ENCODE measurements at regions not wholly inside any gene's neighbourhood (a gene's known extent, or its start where the extent isn't known, plus 50 kb on each side); places are given as distances from the start of the nearest gene placed in this dataset.

GRCh38 chr13:23504180-23504579, 66.0 kb upstream of the TNFRSF19 start:
- Histone ChIP-seq H3K27me3 (ENCODE audit: insufficient read depth, low read length) (no peaks in the 10 kb centered on the region), H2AFZ (ENCODE audit: low read length) (no peak overlapping the region), H3K4me1 (ENCODE audit: insufficient read depth, low read length) (peaks cover 50% of the 10 kb centered on the region), H4K20me1 (ENCODE audit: insufficient read depth, low read length) (no peaks in the 10 kb centered on the region), H3K79me2 (ENCODE audit: insufficient read depth, low read length) (no peaks in the 10 kb centered on the region), H3K9me3 (ENCODE audit: low read depth, low read length) (no peaks in the 10 kb centered on the region), H3K4me3 (ENCODE audit: insufficient read depth, low read length) (no peak overlapping the region), H3K36me3 (ENCODE audit: insufficient read depth, low read length) (no peaks in the 10 kb centered on the region), H3K27ac (ENCODE audit: low read depth, low read length) (peak overlapping the region; percentile 80), H3K4me2 (ENCODE audit: insufficient read depth, low read length) (peak overlapping the region; percentile 64)
- peak; percentile 5 for DNase-seq (ENCODE audit: insufficient read length, low spot score, missing footprints)
- no peak for TF ChIP-seq CTCF (IDR thresholded peaks at IDR 0.05; ENCODE audit: extremely low read depth, low read depth, low read length)

GRCh38 chr13:23505007-23505406, 65.2 kb upstream of the TNFRSF19 start:
- H4K20me1 ChIP-seq (ENCODE audit: insufficient read depth, low read length), result no peaks in the 10 kb centered on the region
- no peak for TF ChIP-seq CTCF (IDR thresholded peaks at IDR 0.05; ENCODE audit: extremely low read depth, low read depth, low read length)
- H2AFZ ChIP-seq (ENCODE audit: low read length), result peak overlapping the region; percentile 60
- DNase-seq (ENCODE audit: insufficient read length, low spot score, missing footprints), result peak; percentile 57
- H3K9me3 ChIP-seq (ENCODE audit: low read depth, low read length), result no peaks in the 10 kb centered on the region
- H3K27me3 ChIP-seq (ENCODE audit: insufficient read depth, low read length), result no peaks in the 10 kb centered on the region
- peak overlapping the region; percentile 21 for H3K4me3 ChIP-seq (ENCODE audit: insufficient read depth, low read length)
- no peaks in the 10 kb centered on the region for H3K36me3 ChIP-seq (ENCODE audit: insufficient read depth, low read length)
- peak overlapping the region; percentile 80 for H3K27ac ChIP-seq (ENCODE audit: low read depth, low read length)
- no peaks in the 10 kb centered on the region for H3K79me2 ChIP-seq (ENCODE audit: insufficient read depth, low read length)
- peaks cover 54% of the 10 kb centered on the region for H3K4me1 ChIP-seq (ENCODE audit: insufficient read depth, low read length)
- H3K4me2 ChIP-seq (ENCODE audit: insufficient read depth, low read length), result peak overlapping the region; percentile 64

- H3K4me3 ChIP-seq (ENCODE audit: insufficient read depth, low read length), result no peak overlapping the region
- no peak for TF ChIP-seq CTCF (IDR thresholded peaks at IDR 0.05; ENCODE audit: extremely low read depth, low read depth, low read length)
- no peaks in the 10 kb centered on the region for H4K20me1 ChIP-seq (ENCODE audit: insufficient read depth, low read length)
- H3K4me1 ChIP-seq (ENCODE audit: insufficient read depth, low read length), result peaks cover 56% of the 10 kb centered on the region
- no peaks in the 10 kb centered on the region for H3K27me3 ChIP-seq (ENCODE audit: insufficient read depth, low read length)
- peak; percentile 77 for DNase-seq (ENCODE audit: insufficient read length, low spot score, missing footprints)
- H3K36me3 ChIP-seq (ENCODE audit: insufficient read depth, low read length), result no peaks in the 10 kb centered on the region
- peak overlapping the region; percentile 80 for H3K27ac ChIP-seq (ENCODE audit: low read depth, low read length)
- H3K79me2 ChIP-seq (ENCODE audit: insufficient read depth, low read length), result no peaks in the 10 kb centered on the region
- H3K4me2 ChIP-seq (ENCODE audit: insufficient read depth, low read length), result peak overlapping the region; percentile 17
- peak overlapping the region; percentile 52 for H2AFZ ChIP-seq (ENCODE audit: low read length)
- H3K9me3 ChIP-seq (ENCODE audit: low read depth, low read length), result no peaks in the 10 kb centered on the region
Observed at GRCh38 chr13:23506071-23506806, 64.0 kb upstream of the TNFRSF19 start.

- Histone ChIP-seq H3K79me2 (ENCODE audit: insufficient read depth, low read length) (no peaks in the 10 kb centered on the region), H3K4me1 (ENCODE audit: insufficient read depth, low read length) (peaks cover 54% of the 10 kb centered on the region), H2AFZ (ENCODE audit: low read length) (no peak overlapping the region), H3K27ac (ENCODE audit: low read depth, low read length) (peak overlapping the region; percentile 80), H4K20me1 (ENCODE audit: insufficient read depth, low read length) (no peaks in the 10 kb centered on the region), H3K27me3 (ENCODE audit: insufficient read depth, low read length) (no peaks in the 10 kb centered on the region), H3K36me3 (ENCODE audit: insufficient read depth, low read length) (no peaks in the 10 kb centered on the region), H3K9me3 (ENCODE audit: low read depth, low read length) (no peaks in the 10 kb centered on the region), H3K4me2 (ENCODE audit: insufficient read depth, low read length) (no peak overlapping the region), H3K4me3 (ENCODE audit: insufficient read depth, low read length) (no peak overlapping the region)
- no peak for TF ChIP-seq CTCF (IDR thresholded peaks at IDR 0.05; ENCODE audit: extremely low read depth, low read depth, low read length)
- DNase-seq (ENCODE audit: insufficient read length, low spot score, missing footprints), result no peak
Observed at GRCh38 chr13:23506807-23507291, 63.4 kb upstream of the TNFRSF19 start.

Data from osteoblast (primary cell).